ENCODE measurements at regions not wholly inside any gene's neighbourhood (a gene's known extent, or its start where the extent isn't known, plus 50 kb on each side); places are given as distances from the start of the nearest gene placed in this dataset.

DNA sequence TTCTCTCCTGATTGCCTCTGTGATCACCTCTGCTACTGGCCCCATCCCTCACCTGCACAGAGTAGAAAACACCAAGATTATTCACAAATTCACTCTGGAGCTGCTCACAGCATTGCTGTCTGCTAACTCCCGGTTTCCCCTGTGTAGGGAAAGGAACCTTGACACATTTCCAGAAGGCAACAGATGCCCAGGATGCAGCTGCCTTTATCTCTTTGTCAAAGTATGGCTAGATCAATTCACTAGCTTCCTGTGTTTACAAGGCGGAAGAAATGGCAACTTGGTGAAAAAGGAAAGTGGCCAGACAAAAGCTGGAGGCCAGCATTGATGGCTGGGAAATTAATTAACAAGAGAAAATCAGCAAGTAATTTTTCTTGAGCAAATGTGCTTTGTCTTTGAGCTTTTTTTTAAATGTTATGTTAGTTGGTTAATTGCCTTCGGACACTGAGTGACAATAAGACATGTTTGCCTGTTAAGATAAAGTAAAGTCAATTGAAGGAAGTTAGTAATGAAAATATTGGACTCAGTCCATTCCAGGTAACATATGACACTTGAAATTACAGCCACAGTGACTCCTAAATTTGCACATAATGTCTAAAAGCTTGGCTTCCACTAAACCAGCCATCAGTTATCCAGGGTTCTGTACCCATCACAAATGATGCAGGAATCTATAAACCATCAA is 394.6 kb upstream of the IL12A start:
- no peak overlapping the region for H3K27ac ChIP-seq (ENCODE audit: low read depth in 2 of 2, low read length in 2 of 2)
- H3K36me3 ChIP-seq (ENCODE audit: control insufficient read depth in 2 of 2, insufficient read depth in 2 of 2, low read length in 2 of 2): no peaks in the 10 kb centered on the region
- H3K9me3 ChIP-seq (ENCODE audit: control insufficient read depth in 2 of 2, low read length in 2 of 2): no peaks in the 10 kb centered on the region
- no peak overlapping the region for H3K9ac ChIP-seq (ENCODE audit: low read depth in 1 of 2, low read length in 2 of 2)
- no peaks in the 10 kb centered on the region for H3K4me1 ChIP-seq (ENCODE audit: control insufficient read depth in 2 of 2, insufficient read depth in 2 of 2, low read length in 2 of 2)
- H3K4me3 ChIP-seq (ENCODE audit: low read length in 2 of 2): no peak overlapping the region
- no peaks in the 10 kb centered on the region for H3K27me3 ChIP-seq (ENCODE audit: control insufficient read depth in 2 of 2, insufficient read depth in 2 of 2, low read length in 2 of 2)

GRCh38 chr3:159600291-159600690 is 388.3 kb upstream of the IL12A start:
- no peaks in the 10 kb centered on the region for H3K36me3 ChIP-seq (ENCODE audit: control insufficient read depth in 2 of 2, insufficient read depth in 2 of 2, low read length in 2 of 2)
- H3K27me3 ChIP-seq (ENCODE audit: control insufficient read depth in 2 of 2, insufficient read depth in 2 of 2, low read length in 2 of 2): no peaks in the 10 kb centered on the region
- peaks cover 0 to 2% of the 10 kb centered on the region in 2 donors for H3K9me3 ChIP-seq (ENCODE audit: control insufficient read depth in 2 of 2, low read length in 2 of 2)
- H3K27ac ChIP-seq (ENCODE audit: low read depth in 2 of 2, low read length in 2 of 2): no peak overlapping the region
- no peaks in the 10 kb centered on the region for H3K4me1 ChIP-seq (ENCODE audit: control insufficient read depth in 2 of 2, insufficient read depth in 2 of 2, low read length in 2 of 2)
- no peak overlapping the region for H3K9ac ChIP-seq (ENCODE audit: low read depth in 1 of 2, low read length in 2 of 2)
- H3K4me3 ChIP-seq (ENCODE audit: low read length in 2 of 2): no peak overlapping the region

DNA sequence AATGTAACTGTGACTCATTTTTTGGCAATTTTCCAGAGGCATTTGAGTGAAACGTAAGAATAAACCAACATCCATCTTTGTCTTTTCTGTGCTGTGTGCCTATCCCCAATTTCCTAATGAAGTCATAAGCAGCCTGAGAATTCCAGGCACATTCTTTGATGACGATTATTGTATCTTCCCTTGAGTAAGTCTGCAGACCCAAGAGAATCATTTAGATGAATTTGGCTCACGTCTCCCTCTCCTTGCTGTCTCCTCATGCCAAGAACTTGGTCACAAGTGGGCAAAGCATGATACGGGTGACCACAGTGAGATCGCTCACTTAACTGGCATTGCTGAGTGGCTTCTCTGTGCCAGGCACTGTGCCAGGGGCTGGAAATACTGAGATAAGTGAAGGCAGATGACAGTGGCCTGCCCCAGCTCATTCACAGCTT is 384.5 kb upstream of the IL12A start:
- Histone ChIP-seq H3K9me3 (ENCODE audit: control insufficient read depth in 2 of 2, low read length in 2 of 2) (peaks cover 0 to 2% of the 10 kb centered on the region in 2 donors), H3K4me3 (ENCODE audit: low read length in 2 of 2) (no peak overlapping the region), H3K27ac (ENCODE audit: low read depth in 2 of 2, low read length in 2 of 2) (no peak overlapping the region), H3K36me3 (ENCODE audit: control insufficient read depth in 2 of 2, insufficient read depth in 2 of 2, low read length in 2 of 2) (no peaks in the 10 kb centered on the region), H3K27me3 (ENCODE audit: control insufficient read depth in 2 of 2, insufficient read depth in 2 of 2, low read length in 2 of 2) (no peaks in the 10 kb centered on the region), H3K9ac (ENCODE audit: low read depth in 1 of 2, low read length in 2 of 2) (no peak overlapping the region), H3K4me1 (ENCODE audit: control insufficient read depth in 2 of 2, insufficient read depth in 2 of 2, low read length in 2 of 2) (no peaks in the 10 kb centered on the region)

GRCh38 chr3:159605101-159605500 is 383.5 kb upstream of the IL12A start:
- Histone ChIP-seq H3K4me1 (ENCODE audit: control insufficient read depth in 2 of 2, insufficient read depth in 2 of 2, low read length in 2 of 2) (no peaks in the 10 kb centered on the region), H3K27ac (ENCODE audit: low read depth in 2 of 2, low read length in 2 of 2) (no peak overlapping the region), H3K36me3 (ENCODE audit: control insufficient read depth in 2 of 2, insufficient read depth in 2 of 2, low read length in 2 of 2) (no peaks in the 10 kb centered on the region), H3K9me3 (ENCODE audit: control insufficient read depth in 2 of 2, low read length in 2 of 2) (peaks cover 0 to 2% of the 10 kb centered on the region in 2 donors), H3K9ac (ENCODE audit: low read depth in 1 of 2, low read length in 2 of 2) (no peak overlapping the region), H3K27me3 (ENCODE audit: control insufficient read depth in 2 of 2, insufficient read depth in 2 of 2, low read length in 2 of 2) (no peaks in the 10 kb centered on the region), H3K4me3 (ENCODE audit: low read length in 2 of 2) (no peak overlapping the region)

GRCh38 chr3:159605776-159606175 is 382.9 kb upstream of the IL12A start:
- no peak overlapping the region for H3K9ac ChIP-seq (ENCODE audit: low read depth in 1 of 2, low read length in 2 of 2)
- no peak overlapping the region for H3K27ac ChIP-seq (ENCODE audit: low read depth in 2 of 2, low read length in 2 of 2)
- H3K4me3 ChIP-seq (ENCODE audit: low read length in 2 of 2): no peak overlapping the region
- H3K4me1 ChIP-seq (ENCODE audit: control insufficient read depth in 2 of 2, insufficient read depth in 2 of 2, low read length in 2 of 2): no peaks in the 10 kb centered on the region
- peaks cover 0 to 2% of the 10 kb centered on the region in 2 donors for H3K9me3 ChIP-seq (ENCODE audit: control insufficient read depth in 2 of 2, low read length in 2 of 2)
- no peaks in the 10 kb centered on the region for H3K27me3 ChIP-seq (ENCODE audit: control insufficient read depth in 2 of 2, insufficient read depth in 2 of 2, low read length in 2 of 2)
- H3K36me3 ChIP-seq (ENCODE audit: control insufficient read depth in 2 of 2, insufficient read depth in 2 of 2, low read length in 2 of 2): no peaks in the 10 kb centered on the region

- Histone ChIP-seq H3K9ac (ENCODE audit: low read depth in 1 of 2, low read length in 2 of 2) (no peak overlapping the region), H3K36me3 (ENCODE audit: control insufficient read depth in 2 of 2, insufficient read depth in 2 of 2, low read length in 2 of 2) (no peaks in the 10 kb centered on the region), H3K9me3 (ENCODE audit: control insufficient read depth in 2 of 2, low read length in 2 of 2) (no peaks in the 10 kb centered on the region), H3K4me1 (ENCODE audit: control insufficient read depth in 2 of 2, insufficient read depth in 2 of 2, low read length in 2 of 2) (no peaks in the 10 kb centered on the region), H3K27me3 (ENCODE audit: control insufficient read depth in 2 of 2, insufficient read depth in 2 of 2, low read length in 2 of 2) (no peaks in the 10 kb centered on the region), H3K27ac (ENCODE audit: low read depth in 2 of 2, low read length in 2 of 2) (no peak overlapping the region), H3K4me3 (ENCODE audit: low read length in 2 of 2) (no peak overlapping the region)
These were observed 380.8 kb upstream of the IL12A start for GRCh38 chr3:159607856-159608255.

- Histone ChIP-seq H3K9ac (ENCODE audit: low read depth in 1 of 2, low read length in 2 of 2) (no peak overlapping the region), H3K4me1 (ENCODE audit: control insufficient read depth in 2 of 2, insufficient read depth in 2 of 2, low read length in 2 of 2) (no peaks in the 10 kb centered on the region), H3K27ac (ENCODE audit: low read depth in 2 of 2, low read length in 2 of 2) (no peak overlapping the region), H3K9me3 (ENCODE audit: control insufficient read depth in 2 of 2, low read length in 2 of 2) (no peaks in the 10 kb centered on the region), H3K27me3 (ENCODE audit: control insufficient read depth in 2 of 2, insufficient read depth in 2 of 2, low read length in 2 of 2) (no peaks in the 10 kb centered on the region), H3K4me3 (ENCODE audit: low read length in 2 of 2) (no peak overlapping the region), H3K36me3 (ENCODE audit: control insufficient read depth in 2 of 2, insufficient read depth in 2 of 2, low read length in 2 of 2) (no peaks in the 10 kb centered on the region)
These were observed 380.3 kb upstream of the IL12A start for GRCh38 chr3:159608311-159608710.

DNA sequence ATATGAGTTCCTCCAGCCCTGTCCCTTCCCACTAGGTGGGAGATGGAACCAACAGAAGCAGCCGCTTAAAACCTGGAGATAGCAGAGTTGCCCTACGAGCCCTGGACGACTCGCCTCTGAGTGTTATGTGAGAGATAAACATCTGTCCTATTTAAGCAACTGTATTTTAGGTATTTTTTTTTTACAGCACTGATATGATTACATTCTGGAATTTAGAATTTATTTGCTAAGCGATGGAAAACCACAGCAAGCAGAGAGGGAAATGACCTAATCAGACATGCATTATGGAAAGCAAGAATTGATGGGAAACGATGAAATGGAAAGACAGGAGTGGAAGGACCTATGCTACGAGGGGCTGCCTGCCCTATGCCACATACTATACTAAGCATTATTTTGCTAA is 379.0 kb upstream of the IL12A start:
- Histone ChIP-seq H3K9ac (ENCODE audit: low read depth in 1 of 2, low read length in 2 of 2) (no peak overlapping the region), H3K4me3 (ENCODE audit: low read length in 2 of 2) (no peak overlapping the region), H3K9me3 (ENCODE audit: control insufficient read depth in 2 of 2, low read length in 2 of 2) (no peaks in the 10 kb centered on the region), H3K27me3 (ENCODE audit: control insufficient read depth in 2 of 2, insufficient read depth in 2 of 2, low read length in 2 of 2) (no peaks in the 10 kb centered on the region), H3K4me1 (ENCODE audit: control insufficient read depth in 2 of 2, insufficient read depth in 2 of 2, low read length in 2 of 2) (no peaks in the 10 kb centered on the region), H3K27ac (ENCODE audit: low read depth in 2 of 2, low read length in 2 of 2) (no peak overlapping the region), H3K36me3 (ENCODE audit: control insufficient read depth in 2 of 2, insufficient read depth in 2 of 2, low read length in 2 of 2) (no peaks in the 10 kb centered on the region)

- no peak overlapping the region for H3K9ac ChIP-seq (ENCODE audit: low read depth in 1 of 2, low read length in 2 of 2)
- no peaks in the 10 kb centered on the region for H3K27me3 ChIP-seq (ENCODE audit: control insufficient read depth in 2 of 2, insufficient read depth in 2 of 2, low read length in 2 of 2)
- H3K36me3 ChIP-seq (ENCODE audit: control insufficient read depth in 2 of 2, insufficient read depth in 2 of 2, low read length in 2 of 2): no peaks in the 10 kb centered on the region
- no peak overlapping the region for H3K4me3 ChIP-seq (ENCODE audit: low read length in 2 of 2)
- peaks cover 0 to 2% of the 10 kb centered on the region in 2 donors for H3K4me1 ChIP-seq (ENCODE audit: control insufficient read depth in 2 of 2, insufficient read depth in 2 of 2, low read length in 2 of 2)
- no peaks in the 10 kb centered on the region for H3K9me3 ChIP-seq (ENCODE audit: control insufficient read depth in 2 of 2, low read length in 2 of 2)
- H3K27ac ChIP-seq (ENCODE audit: low read depth in 2 of 2, low read length in 2 of 2): no peak overlapping the region
These were observed 372.3 kb upstream of the IL12A start for GRCh38 chr3:159616234-159616825.

- H3K27ac ChIP-seq (ENCODE audit: low read depth in 2 of 2, low read length in 2 of 2): no peak overlapping the region
- no peaks in the 10 kb centered on the region for H3K27me3 ChIP-seq (ENCODE audit: control insufficient read depth in 2 of 2, insufficient read depth in 2 of 2, low read length in 2 of 2)
- H3K4me1 ChIP-seq (ENCODE audit: control insufficient read depth in 2 of 2, insufficient read depth in 2 of 2, low read length in 2 of 2): peaks cover 0 to 2% of the 10 kb centered on the region in 2 donors
- no peak overlapping the region for H3K4me3 ChIP-seq (ENCODE audit: low read length in 2 of 2)
- no peak overlapping the region for H3K9ac ChIP-seq (ENCODE audit: low read depth in 1 of 2, low read length in 2 of 2)
- no peaks in the 10 kb centered on the region for H3K9me3 ChIP-seq (ENCODE audit: control insufficient read depth in 2 of 2, low read length in 2 of 2)
- no peaks in the 10 kb centered on the region for H3K36me3 ChIP-seq (ENCODE audit: control insufficient read depth in 2 of 2, insufficient read depth in 2 of 2, low read length in 2 of 2)
These were observed 369.2 kb upstream of the IL12A start for GRCh38 chr3:159619341-159619885.

Data from mucosa of rectum (tissue), 2 donors.